ENCODE measurements at regions not wholly inside any gene's neighbourhood (a gene's known extent, or its start where the extent isn't known, plus 50 kb on each side); places are given as distances from the start of the nearest gene placed in this dataset.

DNA sequence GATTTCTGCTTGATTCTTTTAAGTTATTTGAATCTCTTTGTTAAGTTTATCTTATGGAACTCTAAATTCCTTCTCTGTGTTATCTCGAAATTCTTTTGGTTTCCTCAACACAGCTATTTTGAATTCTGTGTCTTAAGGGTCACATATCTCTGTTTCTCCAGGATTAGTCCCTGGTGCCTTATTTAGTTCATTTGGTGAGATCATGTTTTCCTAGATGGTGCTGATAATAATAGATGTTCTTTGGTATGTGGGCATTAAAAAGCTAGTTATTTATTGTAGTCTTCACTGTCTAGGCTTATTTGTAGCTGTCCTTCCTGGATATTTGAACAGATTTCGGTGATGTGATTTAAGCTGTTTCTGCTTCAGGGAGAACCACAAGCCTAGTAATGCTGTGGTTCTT lies 615.6 kb upstream of the NECTIN3 start:
- no peak for TF ChIP-seq POLR2A (IDR thresholded peaks at IDR 0.05)
- TF ChIP-seq, protein P1, sequence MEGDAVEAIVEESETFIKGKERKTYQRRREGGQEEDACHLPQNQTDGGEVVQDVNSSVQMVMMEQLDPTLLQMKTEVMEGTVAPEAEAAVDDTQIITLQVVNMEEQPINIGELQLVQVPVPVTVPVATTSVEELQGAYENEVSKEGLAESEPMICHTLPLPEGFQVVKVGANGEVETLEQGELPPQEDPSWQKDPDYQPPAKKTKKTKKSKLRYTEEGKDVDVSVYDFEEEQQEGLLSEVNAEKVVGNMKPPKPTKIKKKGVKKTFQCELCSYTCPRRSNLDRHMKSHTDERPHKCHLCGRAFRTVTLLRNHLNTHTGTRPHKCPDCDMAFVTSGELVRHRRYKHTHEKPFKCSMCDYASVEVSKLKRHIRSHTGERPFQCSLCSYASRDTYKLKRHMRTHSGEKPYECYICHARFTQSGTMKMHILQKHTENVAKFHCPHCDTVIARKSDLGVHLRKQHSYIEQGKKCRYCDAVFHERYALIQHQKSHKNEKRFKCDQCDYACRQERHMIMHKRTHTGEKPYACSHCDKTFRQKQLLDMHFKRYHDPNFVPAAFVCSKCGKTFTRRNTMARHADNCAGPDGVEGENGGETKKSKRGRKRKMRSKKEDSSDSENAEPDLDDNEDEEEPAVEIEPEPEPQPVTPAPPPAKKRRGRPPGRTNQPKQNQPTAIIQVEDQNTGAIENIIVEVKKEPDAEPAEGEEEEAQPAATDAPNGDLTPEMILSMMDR (IDR thresholded peaks at IDR 0.05), result no peak
- TF ChIP-seq POLR2AphosphoS5 (IDR thresholded peaks at IDR 0.05), result no peak
- no peak for TF ChIP-seq EP300 (IDR thresholded peaks at IDR 0.05)
